Keratinocyte (primary cell): ENCODE measurements at regions not wholly inside any gene's neighbourhood (a gene's known extent, or its start where the extent isn't known, plus 50 kb on each side); places are given as distances from the start of the nearest gene placed in this dataset.

Experiments
- DNase-seq: peaks from one replicate; pipeline ENCODE4 v3.0.0-alpha.2; 2011; ENCODE audit warnings: low read depth, missing footprints, low spot score
- FAIRE-seq: peaks from 2 replicates; lab custom pipeline; 2011; peaks lifted over from hg19 to GRCh38; lab: Jason Lieb, UNC
- H2AFZ ChIP-seq: 2 replicates; pipeline ENCODE4 v1.6.0; 2012; ENCODE audit warnings: low read length, control low read depth, inconsistent platforms; ENCODE audit not compliant: control insufficient read depth
- H3K27ac ChIP-seq: 2 replicates; pipeline ENCODE4 v1.5.1; 2011; ENCODE audit warnings: low read length; ENCODE audit not compliant: control insufficient read depth, insufficient read depth
- H3K27me3 ChIP-seq: 3 replicates; pipeline ENCODE4 v1.6.0; 2011; ENCODE audit warnings: low read length; ENCODE audit not compliant: control insufficient read depth, insufficient read depth; ENCODE audit errors: extremely low read depth
- H3K36me3 ChIP-seq, 2 experiments: 2 replicates in 1 of 2; 3 replicates in 1 of 2; pipeline ENCODE4 v1.5.1; 2011; ENCODE audit warnings: low read length in 2 of 2, mild to moderate bottlenecking in 1 of 2; ENCODE audit not compliant: control insufficient read depth in 2 of 2, insufficient read depth in 2 of 2; ENCODE audit errors: extremely low read depth in 1 of 2
- H3K4me1 ChIP-seq: 3 replicates; pipeline ENCODE4 v1.5.1; 2011; ENCODE audit warnings: low read length; ENCODE audit not compliant: control insufficient read depth, insufficient read depth; ENCODE audit errors: extremely low read depth
- H3K4me2 ChIP-seq: 3 replicates; pipeline ENCODE4 v1.6.0; 2011; ENCODE audit warnings: low read depth, low read length; ENCODE audit not compliant: control insufficient read depth, insufficient read depth; ENCODE audit errors: extremely low read depth
- H3K4me3 ChIP-seq, 3 experiments: fragments of 200-600 bp in 1 of 3; sonication (generic) in 1 of 3; 2 replicates in 2 of 3; 3 replicates in 1 of 3; pipeline ENCODE4 v1.5.1; 2011 to 2016; ENCODE audit warnings: low read length in 3 of 3, mild to moderate bottlenecking in 3 of 3, control low read depth in 2 of 3, inconsistent platforms in 1 of 3, low read depth in 1 of 3, mixed read lengths in 1 of 3, mixed run types in 1 of 3, moderate library complexity in 1 of 3; ENCODE audit not compliant: control insufficient read depth in 2 of 3, insufficient read depth in 2 of 3; ENCODE audit errors: extremely low read depth in 1 of 3
- H3K79me2 ChIP-seq: 2 replicates; pipeline ENCODE4 v1.6.0; 2012; ENCODE audit warnings: low read length; ENCODE audit not compliant: control insufficient read depth, insufficient read depth
- H3K9ac ChIP-seq: 3 replicates; pipeline ENCODE4 v1.6.0; 2011; ENCODE audit warnings: low read length; ENCODE audit not compliant: control insufficient read depth, insufficient read depth; ENCODE audit errors: extremely low read depth
- H3K9me1 ChIP-seq: 3 replicates; pipeline ENCODE4 v1.6.0; 2011; ENCODE audit warnings: low read length; ENCODE audit not compliant: control insufficient read depth, insufficient read depth; ENCODE audit errors: extremely low read depth
- H3K9me3 ChIP-seq: 2 replicates; pipeline ENCODE4 v1.5.1; 2012; ENCODE audit warnings: low read depth, low read length; ENCODE audit not compliant: control insufficient read depth
- H4K20me1 ChIP-seq: 3 replicates; pipeline ENCODE4 v1.6.0; 2011; ENCODE audit warnings: low read length; ENCODE audit not compliant: control insufficient read depth, insufficient read depth; ENCODE audit errors: extremely low read depth
- EZH2 ChIP-seq: IDR thresholded peaks from one replicate; pipeline ENCODE4 v1.6.1; 2012; ENCODE audit warnings: inconsistent platforms, mild to moderate bottlenecking, low read length, moderate library complexity
- dilution Hi-C: fragments of 300-500 bp; cut with MboI; formaldehyde crosslinking; loops from one replicate; pipeline ENCODE4 v1.7.0; 2020; ENCODE audit warnings: low sequenced_read_pairs; ENCODE audit not compliant: extremely low pct_ligation_motif_present
- TF ChIP-seq, protein P1 (sequence below), 3 experiments: IDR thresholded peaks in 1 of 3; conservative IDR thresholded peaks in 1 of 3; optimal IDR thresholded peaks in 1 of 3; 2 replicates in 2 of 3; 3 replicates in 1 of 3; pipeline versions ENCODE3 to v1.5.1; 2011; ENCODE audit warnings: low read length in 3 of 3, mild to moderate bottlenecking in 3 of 3, moderate library complexity in 2 of 3, control low read depth in 1 of 3, inconsistent platforms in 1 of 3; ENCODE audit not compliant: insufficient read depth in 2 of 3; ENCODE audit errors: extremely low read depth in 1 of 3

GRCh38 chr14:105879503-105879866, 353.1 kb downstream of the TMEM121 start:
- H4K20me1 ChIP-seq = no peaks in the 10 kb centered on the region
- no peak overlapping the region for H3K9ac ChIP-seq
- H3K9me3 ChIP-seq = peaks cover 5% of the 10 kb centered on the region
- H3K79me2 ChIP-seq = no peaks in the 10 kb centered on the region
- TF ChIP-seq EZH2 = no peak
- TF ChIP-seq, protein P1, sequence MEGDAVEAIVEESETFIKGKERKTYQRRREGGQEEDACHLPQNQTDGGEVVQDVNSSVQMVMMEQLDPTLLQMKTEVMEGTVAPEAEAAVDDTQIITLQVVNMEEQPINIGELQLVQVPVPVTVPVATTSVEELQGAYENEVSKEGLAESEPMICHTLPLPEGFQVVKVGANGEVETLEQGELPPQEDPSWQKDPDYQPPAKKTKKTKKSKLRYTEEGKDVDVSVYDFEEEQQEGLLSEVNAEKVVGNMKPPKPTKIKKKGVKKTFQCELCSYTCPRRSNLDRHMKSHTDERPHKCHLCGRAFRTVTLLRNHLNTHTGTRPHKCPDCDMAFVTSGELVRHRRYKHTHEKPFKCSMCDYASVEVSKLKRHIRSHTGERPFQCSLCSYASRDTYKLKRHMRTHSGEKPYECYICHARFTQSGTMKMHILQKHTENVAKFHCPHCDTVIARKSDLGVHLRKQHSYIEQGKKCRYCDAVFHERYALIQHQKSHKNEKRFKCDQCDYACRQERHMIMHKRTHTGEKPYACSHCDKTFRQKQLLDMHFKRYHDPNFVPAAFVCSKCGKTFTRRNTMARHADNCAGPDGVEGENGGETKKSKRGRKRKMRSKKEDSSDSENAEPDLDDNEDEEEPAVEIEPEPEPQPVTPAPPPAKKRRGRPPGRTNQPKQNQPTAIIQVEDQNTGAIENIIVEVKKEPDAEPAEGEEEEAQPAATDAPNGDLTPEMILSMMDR (optimal IDR thresholded peaks at IDR 0.05 in 1 of 3, IDR thresholded peaks at IDR 0.05 in 1 of 3, conservative IDR thresholded peaks at IDR 0.05 in 1 of 3; ENCODE audit: extremely low read depth in 1 of 3, insufficient read depth in 2 of 3, low read length in 3 of 3) = no peak
- dilution Hi-C loops = no loop called here
- no peak overlapping the region for H3K4me3 ChIP-seq
- H2AFZ ChIP-seq = no peak overlapping the region
- H3K27ac ChIP-seq = no peak overlapping the region
- H3K4me1 ChIP-seq = no peaks in the 10 kb centered on the region
- H3K4me2 ChIP-seq = no peak overlapping the region
- DNase-seq = no peak
- no peaks in the 10 kb centered on the region for H3K36me3 ChIP-seq
- no peak for FAIRE-seq
- H3K9me1 ChIP-seq = no peaks in the 10 kb centered on the region
- H3K27me3 ChIP-seq = no peaks in the 10 kb centered on the region

GRCh38 chr14:105879867-105880561, 353.6 kb downstream of the TMEM121 start:
- Histone ChIP-seq H3K4me1 (no peaks in the 10 kb centered on the region), H2AFZ (no peak overlapping the region), H3K27ac (no peak overlapping the region), H3K4me2 (no peak overlapping the region), H3K79me2 (no peaks in the 10 kb centered on the region), H3K4me3 (no peak overlapping the region), H3K36me3 (no peaks in the 10 kb centered on the region), H3K9me1 (no peaks in the 10 kb centered on the region), H3K9me3 (peaks cover 5% of the 10 kb centered on the region), H4K20me1 (no peaks in the 10 kb centered on the region), H3K27me3 (no peaks in the 10 kb centered on the region), H3K9ac (no peak overlapping the region)
- FAIRE-seq (no peak), DNase-seq (no peak)
- no peak for TF ChIP-seq EZH2
- TF ChIP-seq, protein P1 (optimal IDR thresholded peaks at IDR 0.05 in 1 of 3, IDR thresholded peaks at IDR 0.05 in 1 of 3, conservative IDR thresholded peaks at IDR 0.05 in 1 of 3; ENCODE audit: extremely low read depth in 1 of 3, insufficient read depth in 2 of 3, low read length in 3 of 3) = no peak
- dilution Hi-C loops = no loop called here
